Activated CD4-positive, alpha-beta T cell treated with anti-CD3 and anti-CD28 coated beads, Interleukin-2, amount 50 U/mL, for 48 hours (primary cell): ENCODE measurements at regions not wholly inside any gene's neighbourhood (a gene's known extent, or its start where the extent isn't known, plus 50 kb on each side); places are given as distances from the start of the nearest gene placed in this dataset.
"Not testable (repeated sequence)": the region's sequence is repeated elsewhere in the genome, so short reads cannot be mapped to it uniquely, and the experiment has no call there.

Source experiments
- DNase-seq, 2 experiments: peaks; one replicate each; pipeline ENCODE4 v3.0.0-alpha.2; 2020

DNA sequence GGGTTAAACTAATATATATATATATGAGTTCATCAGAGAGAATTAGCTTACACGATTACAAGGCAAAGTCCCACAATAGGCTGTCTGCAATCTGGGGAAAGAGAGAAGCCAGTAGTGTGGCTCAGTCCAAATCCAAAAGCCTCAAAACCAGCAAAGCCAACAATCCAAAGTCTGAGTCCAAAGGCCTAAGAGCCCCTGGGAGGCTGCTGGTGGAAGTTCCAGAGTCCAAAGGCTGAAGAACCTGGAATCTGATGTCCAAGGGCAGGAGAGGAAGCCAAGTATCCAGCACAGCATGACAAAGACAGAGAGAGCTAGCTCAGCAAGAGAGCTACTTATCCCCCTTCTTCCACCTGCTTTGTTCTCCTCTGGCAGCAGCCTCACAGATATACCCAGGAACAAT lies 274.7 kb upstream of the ID4 start:
- DNase-seq = no peak

DNA sequence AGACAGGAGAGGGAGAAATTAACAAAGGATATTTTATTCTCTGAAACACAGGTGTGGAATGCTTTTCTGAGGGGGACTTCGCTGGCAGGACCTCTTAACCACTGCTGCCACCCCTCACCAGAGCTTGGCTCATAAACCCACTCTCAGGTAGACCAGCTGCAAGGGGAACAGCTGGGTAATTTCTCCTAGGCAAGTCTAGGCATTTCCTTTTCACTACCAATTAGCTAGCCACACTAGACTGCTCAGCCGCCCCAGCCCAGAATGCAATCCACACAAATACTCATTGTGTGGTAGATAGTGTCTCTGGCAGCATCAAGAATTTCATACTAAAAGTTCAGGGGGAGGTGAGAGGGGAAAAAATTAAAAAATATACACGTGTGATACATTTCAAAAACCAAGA lies 267.6 kb upstream of the ID4 start:
- DNase-seq = no peak

- DNase-seq = no peak
These were observed 266.0 kb upstream of the ID4 start for GRCh38 chr6:19571176-19571575.

GRCh38 chr6:19578481-19578880 lies 258.7 kb upstream of the ID4 start:
- no peak for DNase-seq

- DNase-seq = not testable (repeated sequence)
These were observed 253.0 kb upstream of the ID4 start for GRCh38 chr6:19584207-19584606.

GRCh38 chr6:19587238-19587942 lies 249.8 kb upstream of the ID4 start:
- DNase-seq = no peak

GRCh38 chr6:19590501-19591131 lies 246.6 kb upstream of the ID4 start:
- DNase-seq = no peak

DNA sequence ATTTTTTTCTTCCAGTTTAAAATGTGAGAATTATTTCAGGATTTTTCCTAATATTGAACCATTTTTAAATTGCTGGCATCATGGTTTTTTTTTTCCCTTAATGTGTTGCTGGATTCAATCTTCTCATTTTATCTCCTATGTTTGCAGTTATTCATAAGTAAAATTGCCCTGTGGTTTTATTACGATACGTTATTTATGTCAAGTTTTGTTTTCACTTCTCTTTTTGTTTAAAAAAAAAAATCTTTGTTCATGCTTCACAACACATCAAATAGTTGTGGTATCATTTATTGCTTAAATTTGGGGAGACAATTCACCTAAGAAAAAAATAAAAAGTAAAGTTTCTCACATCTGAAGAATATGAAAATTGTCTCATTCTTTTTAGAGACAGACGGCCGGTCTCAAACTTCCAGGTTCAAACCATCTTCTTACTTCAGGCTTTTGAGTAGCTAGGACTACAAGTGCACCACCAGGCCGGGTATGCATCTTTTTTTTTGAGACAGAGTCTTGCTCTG lies 239.3 kb upstream of the ID4 start:
- DNase-seq = no peak

DNA sequence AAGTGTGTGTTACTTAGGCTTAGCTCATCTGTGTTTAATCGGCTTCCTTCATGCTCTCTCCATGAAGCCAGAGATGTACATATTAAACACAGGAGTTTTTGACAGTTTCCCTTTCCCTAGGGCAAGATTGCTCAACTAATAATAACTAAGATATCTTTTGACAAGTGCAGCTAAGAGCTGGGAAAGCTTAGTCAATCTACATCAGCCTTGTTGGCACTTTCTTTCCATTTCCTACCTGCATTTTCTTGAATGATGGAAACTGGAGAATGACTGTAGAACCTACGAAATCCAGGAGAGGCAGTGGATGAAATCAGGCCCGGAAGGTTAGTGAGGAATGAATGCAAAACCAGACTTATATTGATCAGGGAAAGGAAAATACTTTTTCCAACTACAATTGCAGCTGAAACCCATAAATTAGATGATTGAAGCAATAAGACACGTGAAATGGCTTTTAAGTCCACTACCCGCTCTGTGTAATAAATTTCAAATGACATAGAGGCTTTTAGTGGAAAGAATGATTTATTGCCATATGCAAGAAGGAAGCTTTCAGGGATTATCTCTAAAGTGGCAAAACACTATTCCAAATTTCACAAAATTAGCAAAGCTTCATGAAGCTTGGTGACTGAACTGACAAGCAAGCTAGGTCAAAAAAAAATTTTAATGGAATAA lies 237.2 kb upstream of the ID4 start:
- no peak for DNase-seq

- DNase-seq = no peak
These were observed 234.6 kb upstream of the ID4 start for GRCh38 chr6:19602434-19603013.

GRCh38 chr6:19603721-19604120 lies 233.4 kb upstream of the ID4 start:
- DNase-seq = no peak

DNA sequence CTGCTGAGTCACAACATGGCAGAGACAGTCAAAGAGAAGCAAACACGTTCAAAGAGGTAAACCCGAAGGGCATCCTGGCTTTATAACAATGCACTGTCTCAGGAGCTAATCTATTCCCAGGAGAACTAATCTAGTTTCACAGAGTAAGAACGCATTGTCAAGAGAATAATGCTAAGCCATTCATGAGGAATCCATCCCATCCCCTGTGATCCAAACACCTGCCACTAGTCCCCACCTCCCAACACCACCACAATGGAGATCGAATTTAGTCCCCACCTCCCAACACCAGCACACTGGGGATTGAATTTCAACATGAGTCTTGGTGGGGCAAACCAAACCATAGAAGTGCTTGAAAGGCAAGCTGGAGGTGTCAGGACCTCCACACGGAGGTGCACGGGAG lies 231.5 kb upstream of the ID4 start:
- DNase-seq = no peak

DNA sequence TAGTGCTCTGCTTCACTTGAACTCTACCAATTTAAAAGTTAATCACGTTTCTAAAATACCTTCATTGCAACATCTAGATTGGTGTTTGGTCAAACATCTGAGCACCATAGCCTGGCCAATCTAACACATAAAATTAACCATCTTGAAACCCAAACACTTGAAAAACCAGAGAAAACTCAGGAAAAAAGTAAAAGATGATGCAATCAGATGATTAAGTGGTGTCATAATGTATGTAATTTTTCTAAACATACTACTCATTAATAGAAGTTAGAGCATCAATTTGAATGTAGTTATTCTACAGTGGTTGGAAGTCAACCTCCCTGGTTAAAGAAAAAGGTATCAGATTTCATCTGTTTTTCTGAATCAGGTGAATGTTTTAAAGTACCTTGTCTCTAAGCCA lies 228.6 kb upstream of the ID4 start:
- no peak for DNase-seq

GRCh38 chr6:19609972-19610641 lies 227.1 kb upstream of the ID4 start:
- DNase-seq = no peak

DNA sequence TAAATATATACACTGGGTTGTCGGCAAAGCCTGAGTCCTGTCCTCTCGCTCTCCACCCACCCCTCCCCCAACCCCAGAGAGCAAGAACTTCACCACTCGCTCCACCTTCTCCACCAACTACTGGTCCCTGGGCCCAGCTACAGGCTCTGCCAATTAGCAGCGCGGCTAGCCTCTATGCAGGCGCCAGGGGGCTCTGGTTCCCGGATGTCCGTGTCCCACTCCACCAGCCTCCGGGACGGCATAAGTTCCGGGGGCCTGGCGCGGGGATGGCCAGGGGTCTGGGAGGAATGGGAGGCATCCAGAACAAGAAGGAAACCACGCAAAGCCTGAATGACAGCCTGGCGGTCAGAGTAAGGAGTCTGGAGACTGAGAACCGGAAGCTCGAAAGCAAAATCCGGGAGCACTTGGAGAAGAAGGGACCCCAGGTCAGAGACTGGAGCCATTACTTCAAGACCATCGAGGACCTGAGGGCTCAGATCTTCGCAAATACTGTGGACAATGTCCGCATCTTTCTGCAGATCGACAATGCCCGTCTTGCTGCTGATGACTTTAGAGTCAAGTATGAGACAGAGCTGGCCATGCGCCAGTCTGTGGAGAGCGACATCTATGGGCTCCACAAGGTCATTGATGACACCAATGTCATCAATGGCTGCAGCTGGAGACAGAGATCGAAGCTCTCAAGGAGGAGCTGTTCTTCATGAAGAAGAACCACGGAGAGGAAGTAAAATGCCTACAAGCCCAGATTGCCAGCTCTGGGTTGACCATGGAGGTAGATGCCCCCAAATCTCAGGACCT lies 224.3 kb upstream of the ID4 start:
- not testable (repeated sequence) for DNase-seq

DNA sequence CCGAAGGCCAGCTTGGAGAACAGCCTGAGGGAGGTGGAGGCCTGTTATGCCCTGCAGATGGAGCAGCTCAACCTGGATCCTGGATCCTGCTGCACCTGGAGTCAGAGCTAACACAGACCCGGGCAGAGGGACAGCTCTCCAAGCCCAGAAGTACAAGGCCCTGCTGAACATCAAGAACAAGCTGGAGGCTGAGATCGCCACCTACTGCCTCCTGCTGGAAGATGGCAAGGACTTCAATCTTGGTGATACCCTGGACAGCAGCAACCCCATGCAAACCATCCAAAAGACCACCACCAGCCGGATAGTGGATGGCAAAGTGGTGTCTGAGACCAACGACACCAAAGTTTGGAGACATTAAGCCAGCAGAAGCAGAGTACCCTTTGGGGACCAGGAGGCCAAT lies 223.5 kb upstream of the ID4 start:
- DNase-seq = no peak

GRCh38 chr6:19616022-19616421 lies 221.1 kb upstream of the ID4 start:
- no peak for DNase-seq

GRCh38 chr6:19632230-19632629 lies 204.9 kb upstream of the ID4 start:
- no peak for DNase-seq

- DNase-seq = no peak
These were observed 204.4 kb upstream of the ID4 start for GRCh38 chr6:19632786-19633185.

GRCh38 chr6:19635728-19636127 lies 201.4 kb upstream of the ID4 start:
- no peak for DNase-seq

DNA sequence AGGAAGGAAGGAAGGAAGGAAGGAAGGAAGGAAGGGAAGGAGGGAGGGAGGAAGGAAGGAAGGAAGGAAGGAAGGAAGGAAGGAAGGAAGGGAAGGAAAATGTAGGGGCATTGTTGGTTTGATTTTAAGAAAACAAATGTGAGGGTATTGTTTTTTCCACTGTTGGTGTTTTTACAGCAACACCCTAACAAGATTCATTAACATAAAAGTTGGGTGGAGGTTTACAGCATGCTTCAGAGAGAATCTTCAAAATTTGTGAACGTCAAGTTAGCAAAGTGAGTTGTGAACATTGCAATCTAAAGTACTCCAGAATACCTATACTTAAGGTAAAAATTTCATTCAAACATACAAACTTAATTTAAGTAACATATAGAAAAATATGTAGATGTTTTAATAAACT lies 200.2 kb upstream of the ID4 start:
- DNase-seq = no peak

DNA sequence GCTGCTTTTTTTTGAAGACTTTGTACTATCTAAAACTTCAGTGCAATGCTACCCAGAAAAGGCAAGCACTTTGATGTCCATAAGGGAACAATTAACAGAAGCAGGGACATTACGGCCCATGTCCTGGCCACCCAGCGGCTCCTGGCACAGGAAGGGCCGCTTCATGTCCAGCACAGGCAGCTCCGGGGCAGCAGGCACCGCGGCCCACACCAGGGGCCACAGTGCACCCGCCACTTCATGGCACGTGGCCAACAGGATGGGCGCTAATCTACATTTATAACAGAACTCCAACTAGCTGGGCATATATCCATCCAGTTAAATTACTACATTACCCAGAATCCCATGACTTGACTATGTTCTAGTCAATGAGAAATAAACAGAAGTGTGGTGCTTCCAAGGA lies 198.2 kb upstream of the ID4 start:
- no peak for DNase-seq
